ENCODE measurements at regions not wholly inside any gene's neighbourhood (a gene's known extent, or its start where the extent isn't known, plus 50 kb on each side); places are given as distances from the start of the nearest gene placed in this dataset.

- DNase-seq (ENCODE audit: low spot score in 2 of 2), result no peak
- Mint-ChIP-seq H3K4me1 (no peaks in the 10 kb centered on the region), H3K27ac (no peak overlapping the region), H3K9me3 (no peaks in the 10 kb centered on the region), H3K36me3 (no peaks in the 10 kb centered on the region), H3K4me3 (no peak overlapping the region)
- no peak for ATAC-seq
These were observed 80.8 kb downstream of the NR2F2 start for GRCh38 chr15:96411056-96412031.

GRCh38 chr15:96412045-96412905, 81.8 kb downstream of the NR2F2 start:
- no peaks in the 10 kb centered on the region for H3K9me3 Mint-ChIP-seq
- no peak overlapping the region for H3K4me3 Mint-ChIP-seq
- DNase-seq (ENCODE audit: low spot score in 2 of 2) (no peak), ATAC-seq (no peak)
- H3K4me1 Mint-ChIP-seq, result no peaks in the 10 kb centered on the region
- no peak overlapping the region for H3K27ac Mint-ChIP-seq
- H3K36me3 Mint-ChIP-seq, result no peaks in the 10 kb centered on the region

GRCh38 chr15:96412906-96413231, 82.4 kb downstream of the NR2F2 start:
- Mint-ChIP-seq H3K4me3 (no peak overlapping the region), H3K9me3 (no peaks in the 10 kb centered on the region), H3K36me3 (no peaks in the 10 kb centered on the region), H3K27ac (no peak overlapping the region), H3K4me1 (no peaks in the 10 kb centered on the region)
- no peak for ATAC-seq
- no peak for DNase-seq (ENCODE audit: low spot score in 2 of 2)

GRCh38 chr15:96413657-96414056, 83.2 kb downstream of the NR2F2 start:
- Mint-ChIP-seq H3K4me1 (no peaks in the 10 kb centered on the region), H3K27ac (no peak overlapping the region), H3K9me3 (no peaks in the 10 kb centered on the region), H3K36me3 (no peaks in the 10 kb centered on the region), H3K4me3 (no peak overlapping the region)
- DNase-seq (ENCODE audit: low spot score in 2 of 2) (no peak), ATAC-seq (no peak)

GRCh38 chr15:96414875-96415274, 84.4 kb downstream of the NR2F2 start:
- no peak overlapping the region for H3K27ac Mint-ChIP-seq
- H3K4me1 Mint-ChIP-seq, result no peaks in the 10 kb centered on the region
- DNase-seq (ENCODE audit: low spot score in 2 of 2) (no peak), ATAC-seq (no peak)
- H3K4me3 Mint-ChIP-seq, result no peak overlapping the region
- H3K36me3 Mint-ChIP-seq, result no peaks in the 10 kb centered on the region
- no peaks in the 10 kb centered on the region for H3K9me3 Mint-ChIP-seq

- DNase-seq (ENCODE audit: low spot score in 2 of 2), result no peak
- H3K4me3 Mint-ChIP-seq, result no peak overlapping the region
- ATAC-seq, result no peak
- no peak overlapping the region for H3K27ac Mint-ChIP-seq
- H3K9me3 Mint-ChIP-seq, result no peaks in the 10 kb centered on the region
- H3K36me3 Mint-ChIP-seq, result no peaks in the 10 kb centered on the region
- no peaks in the 10 kb centered on the region for H3K4me1 Mint-ChIP-seq
These were observed 85.2 kb downstream of the NR2F2 start for GRCh38 chr15:96415513-96416217.

- DNase-seq (ENCODE audit: low spot score in 2 of 2), result no peak
- H3K4me3 Mint-ChIP-seq, result no peak overlapping the region
- no peaks in the 10 kb centered on the region for H3K4me1 Mint-ChIP-seq
- no peak overlapping the region for H3K27ac Mint-ChIP-seq
- ATAC-seq, result no peak
- H3K36me3 Mint-ChIP-seq, result no peaks in the 10 kb centered on the region
- no peaks in the 10 kb centered on the region for H3K9me3 Mint-ChIP-seq
These were observed 85.9 kb downstream of the NR2F2 start for GRCh38 chr15:96416218-96416933.

- H3K36me3 Mint-ChIP-seq, result no peaks in the 10 kb centered on the region
- H3K27ac Mint-ChIP-seq, result no peak overlapping the region
- no peak overlapping the region for H3K4me3 Mint-ChIP-seq
- H3K9me3 Mint-ChIP-seq, result no peaks in the 10 kb centered on the region
- ATAC-seq (no peak), DNase-seq (ENCODE audit: low spot score in 2 of 2) (no peak)
- no peaks in the 10 kb centered on the region for H3K4me1 Mint-ChIP-seq
These were observed 86.6 kb downstream of the NR2F2 start for GRCh38 chr15:96416934-96417759.

GRCh38 chr15:96417760-96418130, 87.2 kb downstream of the NR2F2 start:
- H3K27ac Mint-ChIP-seq, result no peak overlapping the region
- DNase-seq (ENCODE audit: low spot score in 2 of 2) (no peak), ATAC-seq (no peak)
- no peaks in the 10 kb centered on the region for H3K4me1 Mint-ChIP-seq
- no peaks in the 10 kb centered on the region for H3K36me3 Mint-ChIP-seq
- H3K4me3 Mint-ChIP-seq, result no peak overlapping the region
- H3K9me3 Mint-ChIP-seq, result no peaks in the 10 kb centered on the region

- no peaks in the 10 kb centered on the region for H3K36me3 Mint-ChIP-seq
- no peak overlapping the region for H3K27ac Mint-ChIP-seq
- ATAC-seq (no peak), DNase-seq (ENCODE audit: low spot score in 2 of 2) (no peak)
- no peaks in the 10 kb centered on the region for H3K4me1 Mint-ChIP-seq
- no peaks in the 10 kb centered on the region for H3K9me3 Mint-ChIP-seq
- H3K4me3 Mint-ChIP-seq, result no peak overlapping the region
These were observed 87.6 kb downstream of the NR2F2 start for GRCh38 chr15:96418146-96418545.

- H3K4me1 Mint-ChIP-seq, result no peaks in the 10 kb centered on the region
- no peak overlapping the region for H3K4me3 Mint-ChIP-seq
- no peak overlapping the region for H3K27ac Mint-ChIP-seq
- H3K9me3 Mint-ChIP-seq, result peaks cover 5% of the 10 kb centered on the region
- no peaks in the 10 kb centered on the region for H3K36me3 Mint-ChIP-seq
- ATAC-seq (no peak), DNase-seq (ENCODE audit: low spot score in 2 of 2) (no peak)
These were observed 90.7 kb downstream of the NR2F2 start for GRCh38 chr15:96421178-96421601.

- H3K4me3 Mint-ChIP-seq, result no peak overlapping the region
- no peak overlapping the region for H3K27ac Mint-ChIP-seq
- H3K4me1 Mint-ChIP-seq, result no peaks in the 10 kb centered on the region
- no peak for ATAC-seq
- H3K36me3 Mint-ChIP-seq, result no peaks in the 10 kb centered on the region
- peaks cover 5% of the 10 kb centered on the region for H3K9me3 Mint-ChIP-seq
- DNase-seq (ENCODE audit: low spot score in 2 of 2), result no peak
These were observed 91.6 kb downstream of the NR2F2 start for GRCh38 chr15:96422125-96422524.

- H3K36me3 Mint-ChIP-seq, result no peaks in the 10 kb centered on the region
- no peak overlapping the region for H3K4me3 Mint-ChIP-seq
- H3K9me3 Mint-ChIP-seq, result peaks cover 5% of the 10 kb centered on the region
- no peaks in the 10 kb centered on the region for H3K4me1 Mint-ChIP-seq
- no peak for ATAC-seq
- DNase-seq (ENCODE audit: low spot score in 2 of 2), result no peak
- H3K27ac Mint-ChIP-seq, result no peak overlapping the region
These were observed 94.2 kb downstream of the NR2F2 start for GRCh38 chr15:96424674-96425073.

- H3K9me3 Mint-ChIP-seq, result peaks cover 5% of the 10 kb centered on the region
- no peaks in the 10 kb centered on the region for H3K36me3 Mint-ChIP-seq
- DNase-seq (ENCODE audit: low spot score in 2 of 2), result no peak
- no peak overlapping the region for H3K27ac Mint-ChIP-seq
- no peak overlapping the region for H3K4me3 Mint-ChIP-seq
- ATAC-seq, result no peak
- no peaks in the 10 kb centered on the region for H3K4me1 Mint-ChIP-seq
These were observed 98.2 kb downstream of the NR2F2 start for GRCh38 chr15:96428742-96429141.

Measured in stimulated activated effector memory CD8-positive, alpha-beta T cell treated with anti-CD3 and anti-CD28 coated beads, Interleukin-12 subunit alpha, Interleukin-12 subunit beta, amount 100 ng/mL, for 72 hours (primary cell).